ENCODE measurements at regions not wholly inside any gene's neighbourhood (a gene's known extent, or its start where the extent isn't known, plus 50 kb on each side); places are given as distances from the start of the nearest gene placed in this dataset.
"Not testable (repeated sequence)": the region's sequence is repeated elsewhere in the genome, so short reads cannot be mapped to it uniquely, and the experiment has no call there.

- no peak for DNase-seq (ENCODE audit: low spot score)
- no peaks in the 10 kb centered on the region for H3K36me3 Mint-ChIP-seq (ENCODE audit: low read depth)
- H3K4me3 Mint-ChIP-seq, result no peak overlapping the region
- intact Hi-C loops (cut with micrococcal nuclease), result no loop called here
- H3K4me1 Mint-ChIP-seq (ENCODE audit: low read depth), result no peaks in the 10 kb centered on the region
- H3K9me3 Mint-ChIP-seq, result peaks cover 4% of the 10 kb centered on the region
- no peaks in the 10 kb centered on the region for H3K27me3 Mint-ChIP-seq (ENCODE audit: insufficient read depth)
- no peak overlapping the region for H3K27ac Mint-ChIP-seq
Observed at GRCh38 chr5:118095115-118095514, 893.2 kb downstream of the DTWD2 start.

DNA sequence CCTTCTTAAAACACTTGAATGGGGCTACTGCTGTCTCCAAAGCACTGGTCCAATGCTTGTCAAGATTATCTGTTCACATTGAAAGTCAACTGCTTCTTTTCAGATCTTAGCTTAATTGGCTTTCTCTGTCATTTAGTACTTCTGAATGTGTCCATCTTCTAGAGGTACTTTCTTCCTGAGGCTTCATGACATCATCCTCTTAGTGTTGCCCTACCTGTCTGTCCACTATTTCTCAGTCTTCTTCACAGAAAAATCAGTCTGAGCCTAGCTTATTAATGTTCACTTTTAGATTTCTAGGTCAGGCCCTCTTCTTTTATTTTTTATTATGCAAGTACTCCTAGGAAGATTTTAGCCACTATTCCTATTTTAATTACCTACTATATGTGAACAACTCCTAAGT lies 899.9 kb downstream of the DTWD2 start:
- H3K4me3 Mint-ChIP-seq, result no peak overlapping the region
- H3K4me1 Mint-ChIP-seq (ENCODE audit: low read depth), result no peaks in the 10 kb centered on the region
- no peak for DNase-seq (ENCODE audit: low spot score)
- H3K36me3 Mint-ChIP-seq (ENCODE audit: low read depth), result no peaks in the 10 kb centered on the region
- H3K27ac Mint-ChIP-seq, result no peak overlapping the region
- H3K27me3 Mint-ChIP-seq (ENCODE audit: insufficient read depth), result no peaks in the 10 kb centered on the region
- peaks cover 11% of the 10 kb centered on the region for H3K9me3 Mint-ChIP-seq
- intact Hi-C loops (cut with micrococcal nuclease), result no loop called here

DNA sequence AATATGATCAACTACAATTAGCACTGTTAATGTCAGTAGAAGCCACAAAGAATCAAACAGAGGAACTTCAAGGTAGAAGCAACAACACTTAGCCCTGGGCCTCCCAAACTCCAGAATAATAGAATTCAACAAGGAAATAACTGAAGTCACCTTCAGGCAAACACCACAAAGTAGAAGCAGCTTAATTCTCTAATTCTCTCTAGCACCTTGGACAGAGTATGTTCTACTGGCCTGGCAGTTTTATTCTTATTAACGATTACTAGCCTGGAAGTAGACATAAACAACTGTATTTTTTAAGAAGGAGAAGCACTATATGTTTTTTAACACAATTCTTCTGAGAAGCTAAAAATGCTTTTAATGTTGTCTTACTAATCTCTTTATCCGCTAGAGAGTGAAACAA lies 911.9 kb downstream of the DTWD2 start:
- H3K36me3 Mint-ChIP-seq (ENCODE audit: low read depth), result no peaks in the 10 kb centered on the region
- H3K4me1 Mint-ChIP-seq (ENCODE audit: low read depth), result no peaks in the 10 kb centered on the region
- no peak overlapping the region for H3K27ac Mint-ChIP-seq
- H3K9me3 Mint-ChIP-seq, result peaks cover 26% of the 10 kb centered on the region
- intact Hi-C loops (cut with micrococcal nuclease), result no loop called here
- H3K27me3 Mint-ChIP-seq (ENCODE audit: insufficient read depth), result no peaks in the 10 kb centered on the region
- H3K4me3 Mint-ChIP-seq, result no peak overlapping the region
- no peak for DNase-seq (ENCODE audit: low spot score)

DNA sequence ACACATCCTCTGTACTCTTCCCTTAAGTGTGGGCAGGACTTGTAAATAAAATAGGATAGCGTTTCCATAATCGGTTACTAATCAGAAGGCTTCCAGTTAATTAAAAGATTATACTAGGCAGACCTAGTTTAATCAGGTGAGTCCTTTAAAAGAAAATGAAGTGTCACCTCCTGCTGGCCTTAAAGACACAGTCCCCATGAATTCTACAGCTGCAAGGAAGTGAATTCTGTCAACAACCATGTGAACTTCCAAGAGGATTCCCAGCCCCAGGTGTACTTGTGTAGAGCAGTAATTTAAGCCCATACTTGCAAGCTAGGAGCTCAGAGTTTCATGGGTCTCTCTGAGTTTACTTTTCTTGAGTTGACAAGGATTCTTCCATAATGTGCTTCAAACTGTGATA lies 918.3 kb downstream of the DTWD2 start:
- H3K27ac Mint-ChIP-seq, result no peak overlapping the region
- H3K27me3 Mint-ChIP-seq (ENCODE audit: insufficient read depth), result no peaks in the 10 kb centered on the region
- H3K9me3 Mint-ChIP-seq, result peaks cover 4% of the 10 kb centered on the region
- no peaks in the 10 kb centered on the region for H3K4me1 Mint-ChIP-seq (ENCODE audit: low read depth)
- no peaks in the 10 kb centered on the region for H3K36me3 Mint-ChIP-seq (ENCODE audit: low read depth)
- intact Hi-C loops (cut with micrococcal nuclease), result no loop called here
- no peak overlapping the region for H3K4me3 Mint-ChIP-seq
- DNase-seq (ENCODE audit: low spot score), result no peak

- H3K9me3 Mint-ChIP-seq, result peaks cover 4% of the 10 kb centered on the region
- no peak for DNase-seq (ENCODE audit: low spot score)
- H3K4me3 Mint-ChIP-seq, result no peak overlapping the region
- H3K4me1 Mint-ChIP-seq (ENCODE audit: low read depth), result no peaks in the 10 kb centered on the region
- H3K36me3 Mint-ChIP-seq (ENCODE audit: low read depth), result no peaks in the 10 kb centered on the region
- intact Hi-C loops (cut with micrococcal nuclease), result no loop called here
- H3K27ac Mint-ChIP-seq, result no peak overlapping the region
- no peaks in the 10 kb centered on the region for H3K27me3 Mint-ChIP-seq (ENCODE audit: insufficient read depth)
Observed at GRCh38 chr5:118069452-118069851, 918.9 kb downstream of the DTWD2 start.

DNA sequence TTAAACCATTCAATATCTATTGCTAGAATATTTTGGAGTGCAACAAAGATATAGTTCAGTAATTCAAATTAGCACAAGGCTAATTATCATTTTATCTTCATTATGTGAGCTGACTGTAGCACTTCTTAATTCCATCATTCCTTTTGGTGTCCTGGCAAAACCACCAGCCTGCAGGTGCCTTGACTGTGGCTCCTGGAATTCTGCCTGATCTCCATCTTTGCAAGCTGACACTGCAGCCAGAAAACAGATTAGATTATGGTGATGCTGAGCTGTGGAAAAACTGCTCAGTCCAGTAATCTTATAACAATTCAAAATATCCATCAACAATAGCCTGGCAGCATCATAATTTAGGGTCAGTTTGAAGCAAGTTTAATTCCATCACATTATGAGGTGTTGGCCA lies 919.5 kb downstream of the DTWD2 start:
- DNase-seq (ENCODE audit: low spot score), result no peak
- H3K27me3 Mint-ChIP-seq (ENCODE audit: insufficient read depth), result no peaks in the 10 kb centered on the region
- H3K9me3 Mint-ChIP-seq, result no peaks in the 10 kb centered on the region
- H3K27ac Mint-ChIP-seq, result no peak overlapping the region
- no peak overlapping the region for H3K4me3 Mint-ChIP-seq
- intact Hi-C loops (cut with micrococcal nuclease), result no loop called here
- no peaks in the 10 kb centered on the region for H3K4me1 Mint-ChIP-seq (ENCODE audit: low read depth)
- H3K36me3 Mint-ChIP-seq (ENCODE audit: low read depth), result no peaks in the 10 kb centered on the region

DNA sequence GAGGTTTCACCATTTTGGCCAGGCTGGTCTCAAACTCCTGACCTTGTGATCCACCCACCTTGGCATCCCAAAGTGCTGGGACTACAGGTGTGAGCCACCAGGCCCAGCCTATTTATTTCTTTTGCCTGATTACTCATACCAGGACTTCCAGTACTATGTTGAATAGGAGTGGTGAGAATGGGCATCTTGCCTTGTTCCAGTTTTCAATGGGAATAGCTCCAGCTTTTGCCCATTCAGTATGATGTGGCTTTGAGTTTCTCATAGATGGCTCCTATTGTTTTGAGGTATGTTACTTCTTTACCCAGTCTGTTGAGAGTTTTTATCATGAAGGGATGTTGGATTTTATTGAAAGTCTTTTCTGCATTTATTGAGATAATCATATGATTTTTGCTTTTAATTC lies 924.5 kb downstream of the DTWD2 start:
- H3K4me3 Mint-ChIP-seq; intact Hi-C loops (cut with micrococcal nuclease); H3K4me1 Mint-ChIP-seq (ENCODE audit: low read depth); H3K27ac Mint-ChIP-seq; H3K27me3 Mint-ChIP-seq (ENCODE audit: insufficient read depth); H3K9me3 Mint-ChIP-seq; DNase-seq (ENCODE audit: low spot score); H3K36me3 Mint-ChIP-seq (ENCODE audit: low read depth): not testable (repeated sequence)

GRCh38 chr5:118060833-118061232 lies 927.5 kb downstream of the DTWD2 start:
- Mint-ChIP-seq H3K9me3 (peaks cover 4% of the 10 kb centered on the region), H3K36me3 (ENCODE audit: low read depth) (no peaks in the 10 kb centered on the region), H3K4me3 (no peak overlapping the region), H3K27me3 (ENCODE audit: insufficient read depth) (no peaks in the 10 kb centered on the region), H3K4me1 (ENCODE audit: low read depth) (no peaks in the 10 kb centered on the region), H3K27ac (no peak overlapping the region)
- no peak for DNase-seq (ENCODE audit: low spot score)
- intact Hi-C loops (cut with micrococcal nuclease), result no loop called here

DNA sequence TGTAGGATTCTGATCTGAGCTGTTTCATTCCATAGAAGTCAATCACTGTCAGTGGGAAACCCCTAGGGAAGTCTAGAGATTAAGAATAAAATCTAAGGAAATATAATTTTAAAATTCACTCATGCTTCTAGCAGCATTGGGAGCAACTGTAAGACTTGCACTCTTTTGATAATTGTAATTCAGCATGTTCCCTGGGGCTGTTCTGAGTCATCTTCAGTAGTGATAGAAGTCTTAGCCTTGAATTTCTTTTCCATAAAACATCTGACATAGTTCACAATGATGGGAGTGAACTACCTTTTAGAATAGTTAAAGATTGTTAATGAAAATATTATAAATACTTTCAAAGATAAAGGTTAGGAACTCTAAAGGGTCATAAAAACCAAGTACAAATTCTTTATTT lies 935.8 kb downstream of the DTWD2 start:
- H3K9me3 Mint-ChIP-seq, result no peaks in the 10 kb centered on the region
- no peaks in the 10 kb centered on the region for H3K27me3 Mint-ChIP-seq (ENCODE audit: insufficient read depth)
- no peaks in the 10 kb centered on the region for H3K36me3 Mint-ChIP-seq (ENCODE audit: low read depth)
- H3K27ac Mint-ChIP-seq, result no peak overlapping the region
- H3K4me1 Mint-ChIP-seq (ENCODE audit: low read depth), result no peaks in the 10 kb centered on the region
- H3K4me3 Mint-ChIP-seq, result no peak overlapping the region
- intact Hi-C loops (cut with micrococcal nuclease), result no loop called here
- no peak for DNase-seq (ENCODE audit: low spot score)

DNA sequence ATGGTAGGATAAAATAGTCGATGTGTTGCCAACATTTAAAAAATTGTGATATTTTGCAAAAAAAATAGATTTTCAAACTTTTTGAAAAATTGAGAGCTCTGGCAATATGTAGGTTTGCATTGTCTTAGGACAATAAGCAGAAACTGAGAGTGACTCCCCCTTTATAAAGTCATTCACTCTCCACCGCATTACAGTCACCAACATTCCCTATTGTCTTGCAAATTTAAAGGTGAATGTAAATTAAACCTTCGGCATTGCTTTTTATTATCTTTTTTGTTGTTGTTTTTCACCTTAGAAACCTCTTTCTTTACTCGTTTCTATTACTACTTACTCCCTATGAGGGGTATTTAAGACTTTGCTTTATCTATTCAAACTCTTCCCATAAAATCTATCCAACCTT lies 944.2 kb downstream of the DTWD2 start:
- DNase-seq (ENCODE audit: low spot score), result no peak
- Mint-ChIP-seq H3K27me3 (ENCODE audit: insufficient read depth) (no peaks in the 10 kb centered on the region), H3K9me3 (no peaks in the 10 kb centered on the region), H3K27ac (no peak overlapping the region), H3K4me3 (no peak overlapping the region), H3K36me3 (ENCODE audit: low read depth) (no peaks in the 10 kb centered on the region), H3K4me1 (ENCODE audit: low read depth) (no peaks in the 10 kb centered on the region)
- intact Hi-C loops (cut with micrococcal nuclease), result no loop called here

- no peaks in the 10 kb centered on the region for H3K9me3 Mint-ChIP-seq
- DNase-seq (ENCODE audit: low spot score), result no peak
- no peak overlapping the region for H3K27ac Mint-ChIP-seq
- H3K4me3 Mint-ChIP-seq, result no peak overlapping the region
- H3K36me3 Mint-ChIP-seq (ENCODE audit: low read depth), result no peaks in the 10 kb centered on the region
- intact Hi-C loops (cut with micrococcal nuclease), result no loop called here
- H3K27me3 Mint-ChIP-seq (ENCODE audit: insufficient read depth), result no peaks in the 10 kb centered on the region
- H3K4me1 Mint-ChIP-seq (ENCODE audit: low read depth), result no peaks in the 10 kb centered on the region
Observed at GRCh38 chr5:118043531-118043930, 944.8 kb downstream of the DTWD2 start.

- no peak for DNase-seq (ENCODE audit: low spot score)
- no peaks in the 10 kb centered on the region for H3K27me3 Mint-ChIP-seq (ENCODE audit: insufficient read depth)
- no peak overlapping the region for H3K4me3 Mint-ChIP-seq
- intact Hi-C loops (cut with micrococcal nuclease), result no loop called here
- H3K9me3 Mint-ChIP-seq, result no peaks in the 10 kb centered on the region
- no peaks in the 10 kb centered on the region for H3K36me3 Mint-ChIP-seq (ENCODE audit: low read depth)
- no peaks in the 10 kb centered on the region for H3K4me1 Mint-ChIP-seq (ENCODE audit: low read depth)
- no peak overlapping the region for H3K27ac Mint-ChIP-seq
Observed at GRCh38 chr5:118042076-118042475, 946.3 kb downstream of the DTWD2 start.

- Mint-ChIP-seq H3K4me3 (no peak overlapping the region), H3K9me3 (peaks cover 2% of the 10 kb centered on the region), H3K27ac (no peak overlapping the region), H3K27me3 (ENCODE audit: insufficient read depth) (no peaks in the 10 kb centered on the region), H3K4me1 (ENCODE audit: low read depth) (no peaks in the 10 kb centered on the region), H3K36me3 (ENCODE audit: low read depth) (no peaks in the 10 kb centered on the region)
- no peak for DNase-seq (ENCODE audit: low spot score)
- intact Hi-C loops (cut with micrococcal nuclease), result no loop called here
Observed at GRCh38 chr5:118040496-118040895, 947.9 kb downstream of the DTWD2 start.

- no peak overlapping the region for H3K27ac Mint-ChIP-seq
Observed at GRCh38 chr5:118033686-118034338, 954.5 kb downstream of the DTWD2 start.

More at GRCh38 chr5:118033686-118034338, 954.5 kb downstream of the DTWD2 start:
- no peaks in the 10 kb centered on the region for H3K4me1 Mint-ChIP-seq (ENCODE audit: low read depth)
- no peak for DNase-seq (ENCODE audit: low spot score)
- peaks cover 13% of the 10 kb centered on the region for H3K9me3 Mint-ChIP-seq
- H3K4me3 Mint-ChIP-seq, result no peak overlapping the region
- intact Hi-C loops (cut with micrococcal nuclease), result no loop called here
- no peaks in the 10 kb centered on the region for H3K27me3 Mint-ChIP-seq (ENCODE audit: insufficient read depth)
- no peaks in the 10 kb centered on the region for H3K36me3 Mint-ChIP-seq (ENCODE audit: low read depth)
